ENCODE measurements at regions not wholly inside any gene's neighbourhood (a gene's known extent, or its start where the extent isn't known, plus 50 kb on each side); places are given as distances from the start of the nearest gene placed in this dataset.
"Not testable (repeated sequence)": the region's sequence is repeated elsewhere in the genome, so short reads cannot be mapped to it uniquely, and the experiment has no call there.

DNA sequence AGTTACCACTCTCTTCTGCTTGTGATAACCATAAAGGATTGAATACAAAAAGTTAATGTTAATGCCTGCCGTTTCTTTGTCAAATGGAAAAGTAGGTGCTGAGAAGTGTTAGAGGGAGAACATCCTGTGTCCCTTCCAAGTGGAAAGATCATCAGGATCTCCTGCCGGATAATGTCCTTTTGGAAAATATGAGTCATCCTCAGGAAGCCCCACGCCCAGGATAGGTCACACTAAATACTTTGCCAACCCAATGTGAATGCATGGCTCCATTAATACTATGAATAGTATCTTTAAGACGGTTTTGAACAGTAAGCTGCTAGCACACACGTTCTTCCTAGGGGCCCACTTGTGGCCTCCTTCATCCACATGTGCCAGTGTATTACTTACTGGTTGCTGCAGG, 279.5 kb downstream of the ZNF326 start:
- FAIRE-seq (no peak), DNase-seq (ENCODE audit: insufficient read length) (no peak)
- TF ChIP-seq POLR2A (IDR thresholded peaks at IDR 0.05; ENCODE audit: low read depth, low read length) (no peak), TAF1 (IDR thresholded peaks at IDR 0.05; ENCODE audit: borderline replicate concordance, low read depth, low read length) (no peak), POLR2AphosphoS5 (IDR thresholded peaks at IDR 0.05; ENCODE audit: low read depth, low read length) (no peak)

DNA sequence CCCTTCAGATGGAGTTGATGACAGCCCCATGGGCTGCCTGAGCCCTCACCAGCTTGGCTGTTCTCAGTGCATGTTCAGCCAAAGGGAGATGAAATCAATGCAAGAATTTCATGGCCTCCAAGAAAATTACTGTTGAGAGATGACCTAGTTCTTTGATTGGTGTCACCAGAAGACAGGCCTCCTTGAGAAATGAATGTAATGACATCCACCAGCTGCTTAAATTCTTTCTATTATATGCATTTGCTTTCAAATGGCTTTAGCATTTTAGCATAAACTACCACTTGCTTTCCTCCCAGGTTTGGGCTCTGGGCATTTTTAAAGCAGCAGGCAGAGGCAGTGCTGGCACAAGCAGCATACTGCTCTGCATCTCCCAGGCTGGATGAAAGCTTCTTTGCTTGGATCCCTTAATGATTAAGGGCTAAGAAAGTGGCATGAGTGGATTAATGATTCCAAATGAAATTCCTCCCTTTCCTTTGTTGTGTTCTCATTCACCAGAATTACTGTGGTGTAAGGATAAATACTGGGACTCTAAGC, 278.4 kb downstream of the ZNF326 start:
- TF ChIP-seq POLR2A (IDR thresholded peaks at IDR 0.05; ENCODE audit: low read depth, low read length) (no peak), POLR2AphosphoS5 (IDR thresholded peaks at IDR 0.05; ENCODE audit: low read depth, low read length) (no peak)
- DNase-seq (ENCODE audit: insufficient read length) (no peak), FAIRE-seq (no peak)

DNA sequence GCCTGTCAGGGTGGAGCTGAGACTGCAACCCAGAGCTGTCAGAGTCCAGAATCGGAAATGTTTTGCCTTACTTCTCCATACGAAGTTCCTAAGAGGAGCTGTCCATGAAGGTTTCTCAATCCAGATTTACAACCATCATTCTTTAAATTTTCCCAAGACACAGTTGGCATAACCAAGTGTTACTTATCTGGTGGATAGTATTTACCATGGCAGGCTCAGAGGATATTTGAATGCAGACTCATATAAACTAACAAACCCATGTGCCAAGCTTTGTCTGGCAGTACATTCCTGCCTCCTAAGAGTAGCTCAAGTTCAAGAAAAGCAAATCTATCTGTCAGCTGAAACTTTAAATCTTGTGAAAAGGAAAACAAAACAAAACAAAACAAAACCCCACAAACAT, 267.9 kb downstream of the ZNF326 start:
- TF ChIP-seq POLR2AphosphoS5 (IDR thresholded peaks at IDR 0.05; ENCODE audit: low read depth, low read length): no peak
- no peak for TF ChIP-seq POLR2A (IDR thresholded peaks at IDR 0.05; ENCODE audit: low read depth, low read length)
- no peak for TF ChIP-seq TAF1 (IDR thresholded peaks at IDR 0.05; ENCODE audit: borderline replicate concordance, low read depth, low read length)
- FAIRE-seq (no peak), DNase-seq (ENCODE audit: insufficient read length) (no peak)

DNA sequence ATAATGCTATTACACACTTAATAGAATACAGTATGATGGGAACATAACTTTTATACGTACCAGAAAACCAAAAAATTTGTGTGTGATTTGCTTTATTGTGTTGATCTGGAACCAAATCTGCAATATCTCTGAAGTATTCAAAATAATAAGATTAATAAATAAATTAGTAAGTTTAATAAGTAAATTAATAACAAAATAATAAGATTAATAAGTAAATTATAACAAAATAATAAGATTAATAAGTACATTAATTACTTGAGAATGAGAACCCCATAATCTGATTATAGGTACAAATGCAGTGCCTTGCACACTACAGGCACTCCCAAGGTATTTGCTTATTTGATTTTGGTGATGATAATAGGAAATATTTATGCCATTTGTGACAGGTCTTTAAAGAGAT, 267.4 kb downstream of the ZNF326 start:
- DNase-seq (ENCODE audit: insufficient read length) (no peak), FAIRE-seq (no peak)
- no peak for TF ChIP-seq POLR2A (IDR thresholded peaks at IDR 0.05; ENCODE audit: low read depth, low read length)
- no peak for TF ChIP-seq POLR2AphosphoS5 (IDR thresholded peaks at IDR 0.05; ENCODE audit: low read depth, low read length)
- TF ChIP-seq TAF1 (IDR thresholded peaks at IDR 0.05; ENCODE audit: borderline replicate concordance, low read depth, low read length): no peak

DNA sequence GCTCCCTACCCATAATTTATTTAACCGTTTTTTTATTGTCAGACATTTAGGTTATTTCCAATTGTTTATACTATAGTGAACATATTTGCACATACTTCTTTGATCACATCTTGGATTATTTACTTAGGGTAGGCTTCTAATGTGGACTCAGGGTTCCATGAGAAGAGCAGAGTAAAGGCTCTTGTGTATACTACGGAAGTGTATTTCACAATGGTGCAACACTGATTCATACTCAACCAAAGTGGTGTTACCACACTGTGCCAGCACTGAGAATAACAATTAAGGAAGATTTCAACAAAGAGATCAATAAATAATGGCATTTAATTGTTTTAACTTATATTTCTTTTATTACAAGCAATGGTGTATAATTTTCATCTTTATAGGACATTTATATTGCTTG, 251.2 kb downstream of the ZNF326 start:
- TF ChIP-seq TAF1 (IDR thresholded peaks at IDR 0.05; ENCODE audit: borderline replicate concordance, low read depth, low read length) (no peak), POLR2AphosphoS5 (IDR thresholded peaks at IDR 0.05; ENCODE audit: low read depth, low read length) (no peak), POLR2A (IDR thresholded peaks at IDR 0.05; ENCODE audit: low read depth, low read length) (no peak)
- no peak for DNase-seq (ENCODE audit: insufficient read length)
- FAIRE-seq: no peak

DNA sequence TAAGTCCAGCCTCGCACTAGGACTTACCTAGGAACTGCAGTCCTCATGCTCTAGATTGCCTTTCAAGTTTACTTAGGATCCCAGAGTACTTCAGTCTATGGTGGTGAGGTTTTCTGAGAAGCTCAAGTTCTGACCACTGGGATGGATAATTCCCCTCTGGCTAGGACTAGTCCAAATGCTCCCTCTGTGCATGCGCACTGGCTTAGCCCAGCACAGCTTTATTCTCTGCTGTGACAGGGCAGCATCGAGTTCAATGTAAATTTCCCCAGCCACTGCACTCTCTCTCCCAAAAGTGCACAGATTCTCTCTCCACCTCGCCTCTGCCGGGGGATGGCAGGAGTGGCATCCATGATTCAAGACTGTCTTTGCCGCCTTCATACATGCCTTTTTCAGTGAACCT, 241.6 kb downstream of the ZNF326 start:
- no peak for TF ChIP-seq POLR2A (IDR thresholded peaks at IDR 0.05; ENCODE audit: low read depth, low read length)
- TF ChIP-seq POLR2AphosphoS5 (IDR thresholded peaks at IDR 0.05; ENCODE audit: low read depth, low read length): no peak
- TF ChIP-seq TAF1 (IDR thresholded peaks at IDR 0.05; ENCODE audit: borderline replicate concordance, low read depth, low read length): no peak
- no peak for DNase-seq (ENCODE audit: insufficient read length)
- FAIRE-seq: no peak

DNA sequence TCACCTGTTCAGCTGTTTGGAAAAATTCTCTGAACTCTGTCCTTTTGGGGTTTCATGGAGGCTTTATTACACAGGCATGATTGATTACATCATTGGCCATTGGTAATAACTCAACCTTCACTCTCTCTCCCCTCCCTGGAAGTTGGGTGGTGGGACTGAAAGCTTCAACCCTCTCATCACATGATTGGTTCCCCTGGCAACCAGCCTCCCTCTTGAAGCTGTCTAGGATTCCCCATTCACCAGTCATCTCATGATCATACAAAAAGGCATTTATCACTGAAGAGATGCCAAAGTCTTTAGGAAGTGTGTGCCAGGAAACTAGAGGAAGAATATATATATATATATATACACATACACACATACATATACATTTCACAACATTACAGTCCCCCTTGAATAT, 228.5 kb downstream of the ZNF326 start:
- TF ChIP-seq TAF1 (IDR thresholded peaks at IDR 0.05; ENCODE audit: borderline replicate concordance, low read depth, low read length) (no peak), POLR2AphosphoS5 (IDR thresholded peaks at IDR 0.05; ENCODE audit: low read depth, low read length) (no peak), POLR2A (IDR thresholded peaks at IDR 0.05; ENCODE audit: low read depth, low read length) (no peak)

DNA sequence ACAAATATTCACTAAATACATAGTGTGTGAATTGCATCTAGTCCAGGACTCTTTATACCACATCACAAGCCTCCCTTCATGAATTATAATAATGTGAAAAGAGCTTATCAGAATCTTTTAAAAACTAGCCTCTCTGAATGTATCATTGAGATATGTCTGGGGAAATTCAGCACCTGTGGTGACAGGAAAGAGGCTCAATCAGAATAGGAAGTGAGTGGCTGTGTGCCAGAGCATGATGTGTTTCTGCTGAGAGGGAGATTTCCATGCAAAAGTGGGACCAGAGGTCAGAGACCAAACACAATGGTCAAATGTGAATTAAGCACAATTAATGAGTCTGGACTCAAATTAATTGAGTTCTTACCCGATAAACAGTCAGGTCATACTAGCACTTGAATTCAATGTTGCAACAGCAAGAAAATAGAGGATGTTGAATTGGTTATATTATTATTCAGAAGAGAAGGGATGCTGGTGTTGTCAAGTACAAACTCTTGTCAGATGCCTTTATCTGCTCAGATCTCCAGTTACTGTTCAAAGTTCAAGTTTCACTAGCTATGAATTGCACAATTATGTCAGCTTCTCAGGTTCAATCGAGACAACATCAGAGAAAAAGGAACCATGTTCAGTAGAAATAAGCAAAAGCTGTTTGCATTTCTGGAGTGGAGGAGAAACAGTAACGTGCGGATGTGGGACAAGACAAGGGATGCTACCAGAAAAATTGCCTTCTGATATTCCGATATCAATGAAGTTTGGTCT, 226.2 kb downstream of the ZNF326 start:
- TF ChIP-seq TAF1 (IDR thresholded peaks at IDR 0.05; ENCODE audit: borderline replicate concordance, low read depth, low read length) (no peak), POLR2A (IDR thresholded peaks at IDR 0.05; ENCODE audit: low read depth, low read length) (no peak), POLR2AphosphoS5 (IDR thresholded peaks at IDR 0.05; ENCODE audit: low read depth, low read length) (no peak)
- DNase-seq (ENCODE audit: insufficient read length): no peak
- FAIRE-seq: no peak

More for the DNA sequence above, 228.5 kb downstream of the ZNF326 start:
- no peak for FAIRE-seq
- DNase-seq (ENCODE audit: insufficient read length): no peak

DNA sequence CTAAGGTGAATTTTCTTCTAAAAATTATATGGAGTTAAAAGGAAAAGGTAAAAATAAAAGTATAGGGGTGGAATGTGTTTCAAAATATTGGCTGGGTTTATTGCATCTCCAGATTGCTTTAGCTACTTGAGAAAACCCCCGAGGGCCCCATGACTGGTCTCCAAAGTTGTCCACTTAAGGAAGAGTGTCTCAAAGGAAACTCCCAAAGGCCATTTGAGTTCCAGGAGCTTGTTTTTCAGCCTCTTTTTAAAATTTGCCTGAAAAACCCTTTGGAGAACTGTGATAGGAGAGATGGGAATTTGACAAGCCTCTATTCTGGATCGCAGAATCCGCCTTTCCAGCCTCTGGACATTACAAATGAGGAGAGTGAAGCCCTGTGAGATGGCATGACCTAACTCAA, 225.6 kb downstream of the ZNF326 start:
- TF ChIP-seq POLR2A (IDR thresholded peaks at IDR 0.05; ENCODE audit: low read depth, low read length): no peak
- TF ChIP-seq TAF1 (IDR thresholded peaks at IDR 0.05; ENCODE audit: borderline replicate concordance, low read depth, low read length): no peak
- TF ChIP-seq POLR2AphosphoS5 (IDR thresholded peaks at IDR 0.05; ENCODE audit: low read depth, low read length): no peak
- FAIRE-seq (no peak), DNase-seq (ENCODE audit: insufficient read length) (no peak)

DNA sequence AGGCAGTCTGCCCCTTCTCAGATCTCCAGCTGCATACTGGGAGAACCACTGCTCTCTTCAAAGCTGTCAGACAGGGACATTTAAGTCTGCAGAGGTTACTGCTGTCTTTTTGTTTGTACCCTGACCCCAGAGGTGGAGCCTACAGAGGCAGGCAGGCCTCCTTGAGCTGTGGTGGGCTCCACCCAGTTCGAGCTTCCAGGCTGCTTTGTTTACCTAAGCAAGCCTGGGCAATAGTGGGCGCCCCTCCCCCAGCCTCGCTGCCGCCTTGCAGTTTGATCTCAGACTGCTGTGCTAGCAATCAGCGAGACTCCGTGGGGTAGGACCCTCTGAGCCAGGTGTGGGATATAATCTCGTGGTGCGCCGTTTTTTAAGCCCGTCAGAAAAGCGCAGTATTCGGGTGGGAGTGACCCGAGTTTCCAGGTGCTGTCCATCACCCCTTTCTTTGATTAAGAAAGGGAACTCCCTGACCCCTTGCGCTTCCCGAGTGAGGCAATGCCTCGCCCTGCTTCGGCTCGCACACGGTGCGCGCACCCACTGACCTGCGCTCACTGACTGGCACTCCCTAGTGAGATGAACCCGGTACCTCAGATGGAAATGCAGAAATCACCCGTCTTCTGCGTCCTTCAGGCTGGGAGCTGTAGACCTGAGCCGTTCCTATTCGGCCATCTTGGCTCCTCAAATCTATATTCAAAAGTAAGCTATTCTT, 224.4 kb downstream of the ZNF326 start:
- FAIRE-seq; DNase-seq (ENCODE audit: insufficient read length): not testable (repeated sequence)

DNA sequence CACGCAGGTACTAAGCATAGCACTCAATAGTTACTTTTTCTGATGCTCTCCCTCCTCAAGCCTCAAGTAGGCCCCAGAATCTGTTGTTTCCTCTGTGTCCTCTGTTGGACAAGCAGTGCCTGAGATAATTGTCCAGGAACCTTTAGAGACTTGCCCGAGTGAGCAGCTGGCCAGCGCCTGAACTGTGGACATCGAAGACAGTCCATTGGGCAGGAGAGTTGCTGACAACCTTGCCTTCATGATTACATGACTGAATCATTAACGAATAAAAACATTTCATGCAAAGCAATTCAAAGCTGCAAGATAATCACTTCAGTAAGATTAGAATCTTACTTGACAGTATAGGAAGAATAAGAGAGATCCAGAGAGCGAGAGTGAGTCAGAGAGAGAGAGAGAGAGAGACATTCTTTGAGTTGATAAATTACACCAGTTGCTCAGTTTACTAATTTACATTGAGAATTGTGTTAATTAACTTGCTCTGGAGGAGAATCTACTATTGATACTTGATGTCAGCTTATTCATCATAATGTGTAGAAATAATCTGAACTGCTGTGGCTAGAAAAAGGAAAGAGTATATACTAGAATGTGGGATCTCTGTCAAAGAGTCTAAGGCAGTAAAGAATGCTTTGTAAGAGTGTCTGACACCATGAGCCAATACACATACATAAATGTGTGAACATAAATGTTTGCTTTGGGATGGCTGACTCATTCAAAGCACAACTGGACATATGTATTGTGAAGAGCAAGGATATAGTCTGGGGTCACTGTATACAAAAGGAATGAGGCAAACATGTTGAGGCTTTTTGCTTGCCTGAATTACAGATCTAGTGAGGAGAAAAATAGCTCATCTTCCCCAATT, 216.0 kb downstream of the ZNF326 start:
- TF ChIP-seq POLR2A (IDR thresholded peaks at IDR 0.05; ENCODE audit: low read depth, low read length) (no peak), TAF1 (IDR thresholded peaks at IDR 0.05; ENCODE audit: borderline replicate concordance, low read depth, low read length) (no peak), POLR2AphosphoS5 (IDR thresholded peaks at IDR 0.05; ENCODE audit: low read depth, low read length) (no peak)
- no peak for FAIRE-seq

More for the DNA sequence above, 216.0 kb downstream of the ZNF326 start:
- no peak for DNase-seq (ENCODE audit: insufficient read length)

Measured in GM12892 (cell line).